GM21825 (cell line): ENCODE measurements at regions not wholly inside any gene's neighbourhood (a gene's known extent, or its start where the extent isn't known, plus 50 kb on each side); places are given as distances from the start of the nearest gene placed in this dataset.
"Not testable (repeated sequence)": the region's sequence is repeated elsewhere in the genome, so short reads cannot be mapped to it uniquely, and the experiment has no call there.

ENCODE experiments used
- ATAC-seq: cut with Tn5 transposase; IDR thresholded peaks from one replicate; pipeline ENCODE4 v1.9.1; 2021; ENCODE audit warnings: mild to moderate bottlenecking, moderate library complexity; ENCODE audit not compliant: unreplicated experiment

GRCh38 chr18:41071826-41072225 is 883.2 kb upstream of the PIK3C3 start:
- ATAC-seq: no peak

GRCh38 chr18:41069167-41069566 is 885.9 kb upstream of the PIK3C3 start:
- ATAC-seq: no peak

GRCh38 chr18:41064916-41065315 is 890.1 kb upstream of the PIK3C3 start:
- no peak for ATAC-seq

GRCh38 chr18:41060967-41061366 is 894.1 kb upstream of the PIK3C3 start:
- ATAC-seq: no peak

DNA sequence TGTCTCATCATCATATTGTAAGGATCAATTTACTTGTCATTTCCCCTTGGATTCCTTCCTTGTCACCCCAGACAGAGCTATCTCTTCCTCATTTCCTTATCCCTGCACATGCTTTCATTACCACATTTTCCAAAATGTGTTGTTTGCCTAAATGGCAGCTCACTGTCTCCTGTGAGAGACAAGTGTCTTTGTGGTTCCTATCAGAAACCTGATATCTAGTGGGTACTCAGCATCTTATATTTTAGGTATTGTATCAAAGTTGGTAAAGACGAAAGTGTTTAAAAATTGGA is 896.0 kb upstream of the PIK3C3 start:
- ATAC-seq: no peak

DNA sequence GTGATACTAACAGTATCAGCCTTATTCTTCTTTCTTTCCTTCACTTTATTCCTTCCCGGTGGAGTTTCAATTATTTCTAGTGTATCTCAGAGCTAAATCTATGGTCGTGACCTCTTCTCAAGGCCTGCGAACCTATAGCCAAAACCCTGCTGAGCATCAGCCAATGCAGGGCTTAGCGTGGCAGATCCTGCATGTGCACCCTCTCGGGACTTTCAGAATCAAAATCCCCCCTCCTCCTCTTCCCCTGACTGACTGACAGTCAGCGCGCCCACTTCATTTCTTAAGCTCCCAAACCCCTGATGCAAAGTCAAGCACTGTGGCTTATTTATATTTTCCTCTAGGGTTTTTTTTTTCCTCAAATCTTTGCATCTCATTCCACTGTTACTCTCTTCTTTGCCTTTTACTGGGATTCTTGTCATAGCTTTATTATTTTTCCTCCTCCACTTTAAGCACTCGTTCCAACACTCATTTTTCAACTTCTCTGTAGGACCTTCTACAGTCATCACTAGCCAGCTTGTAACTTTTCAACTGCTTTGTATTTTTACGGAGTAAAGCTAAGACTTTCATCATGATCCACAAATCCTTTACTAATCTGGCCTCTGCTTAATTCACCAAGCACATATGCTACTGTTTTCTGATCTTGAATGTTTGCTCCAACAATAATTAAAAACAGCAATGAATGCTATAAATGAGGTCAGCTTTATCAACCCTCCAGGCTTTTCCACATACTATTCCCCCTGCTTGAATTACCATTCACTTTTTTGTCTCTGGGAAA is 896.5 kb upstream of the PIK3C3 start:
- no peak for ATAC-seq

- no peak for ATAC-seq
Observed at GRCh38 chr18:41052625-41053024, 902.4 kb upstream of the PIK3C3 start.

- ATAC-seq: not testable (repeated sequence)
Observed at GRCh38 chr18:41046250-41046649, 908.8 kb upstream of the PIK3C3 start.

GRCh38 chr18:41043876-41044275 is 911.2 kb upstream of the PIK3C3 start:
- ATAC-seq: no peak

- no peak for ATAC-seq
Observed at GRCh38 chr18:41042866-41043265, 912.2 kb upstream of the PIK3C3 start.

- no peak for ATAC-seq
Observed at GRCh38 chr18:41038071-41038470, 917.0 kb upstream of the PIK3C3 start.

DNA sequence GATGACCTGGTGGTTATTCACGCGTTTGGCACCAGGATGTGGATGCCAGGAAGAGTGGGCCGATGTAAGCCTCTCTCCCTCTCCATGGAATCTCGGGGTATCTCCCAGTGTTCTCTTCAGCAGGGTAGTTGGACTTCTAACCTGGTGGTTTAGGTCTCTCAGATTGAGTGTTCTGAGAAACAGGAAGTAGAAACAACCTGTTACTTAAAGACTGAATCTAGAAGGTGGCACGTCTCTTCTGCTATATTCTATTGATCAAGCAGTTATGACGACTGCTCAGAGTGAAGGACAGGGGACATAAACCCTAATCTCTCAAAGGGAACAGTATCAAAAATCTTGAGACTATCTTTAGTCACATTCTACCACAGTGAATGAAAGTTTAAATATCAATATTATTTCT is 918.7 kb upstream of the PIK3C3 start:
- ATAC-seq: no peak

- no peak for ATAC-seq
Observed at GRCh38 chr18:41034413-41034812, 920.6 kb upstream of the PIK3C3 start.

DNA sequence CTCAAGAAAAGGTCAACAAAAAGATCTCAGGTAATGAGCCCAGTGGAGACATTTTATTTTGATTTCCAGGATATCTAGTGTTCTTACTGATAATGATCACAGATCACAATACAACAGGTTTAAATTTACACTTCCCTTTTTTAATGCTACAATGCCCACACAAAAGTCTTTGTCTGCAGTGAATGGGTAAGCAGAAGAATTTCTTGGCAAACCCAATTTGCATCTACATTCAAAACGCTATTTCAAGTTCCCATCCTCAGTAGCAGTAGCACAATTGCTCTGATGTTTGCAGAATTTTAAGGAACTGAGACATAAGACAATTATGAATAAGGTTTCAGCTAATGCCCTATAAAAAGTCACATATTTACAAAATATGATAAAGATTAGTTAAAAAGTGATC is 929.4 kb upstream of the PIK3C3 start:
- no peak for ATAC-seq

GRCh38 chr18:41024792-41025191 is 930.2 kb upstream of the PIK3C3 start:
- no peak for ATAC-seq

- ATAC-seq: no peak
Observed at GRCh38 chr18:41022484-41022883, 932.5 kb upstream of the PIK3C3 start.

DNA sequence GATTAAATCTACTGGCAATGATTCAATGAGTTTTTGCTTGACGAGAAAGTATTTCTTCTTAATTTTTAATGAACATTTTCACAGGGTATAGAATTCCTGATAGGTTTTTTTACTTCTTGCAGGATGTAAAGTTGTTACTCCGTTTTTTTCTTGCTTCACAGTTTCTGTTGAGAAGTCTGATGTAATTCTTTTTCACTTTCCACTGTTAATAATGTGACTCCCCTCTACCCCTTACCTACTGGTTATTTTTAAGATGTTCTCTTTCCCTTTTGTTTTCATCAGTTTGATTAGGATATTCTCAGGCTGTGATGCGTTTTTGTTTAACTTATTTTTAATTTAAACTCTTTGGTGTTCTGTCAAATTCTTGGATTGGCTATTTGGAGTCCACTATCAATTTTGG is 933.9 kb upstream of the PIK3C3 start:
- no peak for ATAC-seq

DNA sequence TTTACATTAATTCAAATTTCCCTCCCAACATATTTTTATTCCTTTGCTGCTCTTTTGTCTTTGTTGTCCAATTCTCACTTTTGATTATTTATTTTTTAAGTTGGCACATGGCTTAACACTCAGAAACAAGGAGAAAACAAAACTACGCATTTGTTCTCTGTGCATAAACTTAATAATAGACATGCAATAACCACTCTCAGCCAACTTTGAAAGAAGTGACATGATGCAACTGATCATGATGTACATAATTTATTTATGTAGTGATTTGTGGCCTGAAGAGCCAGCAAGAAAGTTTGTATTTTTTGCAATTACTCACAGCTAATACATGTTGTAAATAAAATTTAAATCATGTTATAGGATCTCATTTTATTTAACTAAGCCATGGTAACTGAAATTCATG is 942.8 kb upstream of the PIK3C3 start:
- ATAC-seq: no peak

- ATAC-seq: no peak
Observed at GRCh38 chr18:41009926-41010325, 945.1 kb upstream of the PIK3C3 start.

DNA sequence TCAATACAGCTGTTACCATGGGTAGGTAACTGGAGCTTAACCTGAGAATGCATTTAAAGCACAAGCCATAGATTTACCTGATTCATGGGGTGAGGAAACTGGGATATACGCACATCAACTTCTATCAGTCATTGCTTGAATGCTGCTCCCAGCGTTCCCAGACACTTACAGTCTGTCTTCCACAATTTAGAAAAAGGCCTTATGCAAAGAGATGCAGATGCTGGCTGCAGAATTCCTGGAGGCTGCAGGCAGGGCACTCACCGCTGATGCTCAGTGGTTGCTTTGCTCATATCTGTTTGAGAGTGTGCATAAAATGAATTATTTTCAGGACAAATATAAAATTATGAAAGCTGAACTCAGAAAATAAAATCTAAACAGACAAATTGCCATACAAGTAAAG is 950.7 kb upstream of the PIK3C3 start:
- no peak for ATAC-seq

GRCh38 chr18:40995529-40995928 is 959.5 kb upstream of the PIK3C3 start:
- ATAC-seq: no peak

- no peak for ATAC-seq
Observed at GRCh38 chr18:40993363-40993762, 961.7 kb upstream of the PIK3C3 start.

DNA sequence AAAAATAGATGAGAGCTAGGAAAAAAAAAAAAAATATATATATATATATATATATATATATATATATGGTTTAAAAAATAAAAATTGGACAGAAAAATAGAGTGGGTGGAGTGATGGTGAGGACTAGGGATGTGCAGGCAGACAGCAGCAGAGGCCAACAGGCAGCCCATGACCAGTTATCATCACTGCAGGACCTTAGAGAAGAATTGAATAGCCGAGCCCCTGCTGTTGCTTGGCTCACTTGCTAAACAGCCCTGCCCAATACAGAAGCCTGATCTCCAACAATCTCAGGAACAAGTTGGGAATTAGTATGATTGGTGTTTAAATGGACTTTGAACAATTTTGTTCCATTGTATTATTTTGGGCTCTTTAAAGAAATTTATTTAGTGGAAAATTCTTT is 967.5 kb upstream of the PIK3C3 start:
- ATAC-seq: no peak
